ENCODE measurements at regions not wholly inside any gene's neighbourhood (a gene's known extent, or its start where the extent isn't known, plus 50 kb on each side); places are given as distances from the start of the nearest gene placed in this dataset.

DNA sequence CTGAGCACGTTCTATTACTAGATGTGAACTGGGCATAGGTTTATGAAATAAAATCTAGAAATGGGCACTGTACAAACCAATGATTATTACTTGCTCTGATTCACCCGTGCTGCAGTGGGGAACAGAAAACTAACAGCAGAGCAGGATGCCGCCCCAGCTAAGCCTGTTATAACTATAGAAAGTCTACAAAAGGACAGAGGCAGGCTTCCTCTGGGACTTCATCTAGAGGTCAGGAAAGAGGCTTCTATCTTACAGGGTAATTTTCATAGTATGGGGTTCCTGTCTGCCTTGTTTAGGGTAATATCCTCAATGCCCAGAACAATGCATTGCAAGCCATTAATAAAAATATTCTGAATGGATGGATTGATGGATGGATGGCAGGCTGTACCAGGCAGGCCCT is 177.0 kb upstream of the TBL1XR1 start:
- TF ChIP-seq EZH2 (IDR thresholded peaks at IDR 0.05; ENCODE audit: low read length, unreplicated experiment) (no peak), CTCF (conservative IDR thresholded peaks at IDR 0.05; ENCODE audit: low read depth, low read length) (no peak)

All from PC-3 (cell line).